AG10803 (cell line): ENCODE measurements at regions not wholly inside any gene's neighbourhood (a gene's known extent, or its start where the extent isn't known, plus 50 kb on each side); places are given as distances from the start of the nearest gene placed in this dataset.

ENCODE experiments used
- DNase-seq: peaks from one replicate; pipeline ENCODE4 v3.0.0; 2010; ENCODE audit warnings: low read depth
- H3K4me3 ChIP-seq: 2 replicates; pipeline ENCODE4 v1.5.1; 2011; ENCODE audit warnings: mild to moderate bottlenecking, low read length, control low read depth
- CTCF ChIP-seq: conservative IDR thresholded peaks from 2 replicates; pipeline ENCODE4 v1.5.1; 2011; ENCODE audit warnings: mild to moderate bottlenecking, low read length, control low read depth, inconsistent platforms

GRCh38 chr4:163988865-163989264 lies 494.4 kb downstream of the TMA16 start:
- H3K4me3 ChIP-seq, result no peak overlapping the region
- no peak for DNase-seq
- TF ChIP-seq CTCF, result no peak

- no peak overlapping the region for H3K4me3 ChIP-seq
- no peak for TF ChIP-seq CTCF
- no peak for DNase-seq
Observed at GRCh38 chr4:163991298-163991865, 496.9 kb downstream of the TMA16 start.

GRCh38 chr4:164009435-164009834 lies 514.9 kb downstream of the TMA16 start:
- no peak for TF ChIP-seq CTCF
- no peak for DNase-seq
- no peak overlapping the region for H3K4me3 ChIP-seq

GRCh38 chr4:164011791-164012190 lies 517.3 kb downstream of the TMA16 start:
- no peak overlapping the region for H3K4me3 ChIP-seq
- TF ChIP-seq CTCF, result no peak
- no peak for DNase-seq

GRCh38 chr4:164012396-164013027 lies 518.0 kb downstream of the TMA16 start:
- no peak overlapping the region for H3K4me3 ChIP-seq
- TF ChIP-seq CTCF, result no peak
- no peak for DNase-seq

GRCh38 chr4:164021947-164022346 lies 527.5 kb downstream of the TMA16 start:
- no peak for TF ChIP-seq CTCF
- no peak for DNase-seq
- no peak overlapping the region for H3K4me3 ChIP-seq

- DNase-seq, result no peak
- TF ChIP-seq CTCF, result no peak
- H3K4me3 ChIP-seq, result no peak overlapping the region
Observed at GRCh38 chr4:164023214-164023613, 528.7 kb downstream of the TMA16 start.
